ENCODE measurements at regions not wholly inside any gene's neighbourhood (a gene's known extent, or its start where the extent isn't known, plus 50 kb on each side); places are given as distances from the start of the nearest gene placed in this dataset.

DNA sequence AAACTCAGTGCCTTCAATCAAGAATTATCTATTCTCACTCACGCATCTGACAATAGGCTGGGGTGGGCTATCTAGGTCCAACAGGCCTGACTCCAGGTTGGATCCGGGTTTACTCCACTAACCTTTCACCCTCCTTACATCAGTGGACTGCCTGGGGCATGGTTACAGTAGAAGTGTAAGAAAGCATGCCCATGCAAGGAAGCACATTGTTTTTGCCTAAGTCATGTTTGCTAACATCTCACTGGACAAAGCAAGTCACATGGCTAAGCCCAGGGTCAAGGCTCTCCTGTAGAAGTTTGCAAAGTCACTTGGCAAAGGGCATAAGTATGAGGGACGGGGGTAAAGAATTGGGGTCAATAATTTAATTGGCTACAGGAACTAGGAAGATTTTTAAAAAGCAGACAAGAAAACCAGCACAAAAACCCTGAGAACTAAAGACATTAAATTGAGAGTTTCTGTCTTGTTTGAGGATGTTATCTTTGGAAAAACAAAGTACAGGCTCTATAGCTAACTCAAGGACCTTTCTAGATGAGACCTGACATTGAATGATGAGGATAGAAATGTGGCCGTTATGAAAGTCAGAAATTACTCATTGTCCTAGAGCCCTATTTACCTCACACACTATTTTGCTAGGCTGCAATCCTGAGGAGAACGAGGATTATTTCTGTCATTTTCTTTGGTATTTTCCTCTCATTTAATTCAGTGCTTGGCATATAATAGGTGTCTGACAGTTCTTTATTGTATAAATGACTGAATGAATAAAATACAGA lies 214.2 kb downstream of the IL20RB start:
- TF ChIP-seq CTCF (IDR thresholded peaks at IDR 0.05) = no peak
- TF ChIP-seq, protein P1, sequence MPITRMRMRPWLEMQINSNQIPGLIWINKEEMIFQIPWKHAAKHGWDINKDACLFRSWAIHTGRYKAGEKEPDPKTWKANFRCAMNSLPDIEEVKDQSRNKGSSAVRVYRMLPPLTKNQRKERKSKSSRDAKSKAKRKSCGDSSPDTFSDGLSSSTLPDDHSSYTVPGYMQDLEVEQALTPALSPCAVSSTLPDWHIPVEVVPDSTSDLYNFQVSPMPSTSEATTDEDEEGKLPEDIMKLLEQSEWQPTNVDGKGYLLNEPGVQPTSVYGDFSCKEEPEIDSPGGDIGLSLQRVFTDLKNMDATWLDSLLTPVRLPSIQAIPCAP (CRISPR knock-in tag; IDR thresholded peaks at IDR 0.05) = no peak
- TF ChIP-seq, protein P2, sequence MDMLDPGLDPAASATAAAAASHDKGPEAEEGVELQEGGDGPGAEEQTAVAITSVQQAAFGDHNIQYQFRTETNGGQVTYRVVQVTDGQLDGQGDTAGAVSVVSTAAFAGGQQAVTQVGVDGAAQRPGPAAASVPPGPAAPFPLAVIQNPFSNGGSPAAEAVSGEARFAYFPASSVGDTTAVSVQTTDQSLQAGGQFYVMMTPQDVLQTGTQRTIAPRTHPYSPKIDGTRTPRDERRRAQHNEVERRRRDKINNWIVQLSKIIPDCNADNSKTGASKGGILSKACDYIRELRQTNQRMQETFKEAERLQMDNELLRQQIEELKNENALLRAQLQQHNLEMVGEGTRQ (CRISPR knock-in tag; IDR thresholded peaks at IDR 0.05) = peak; percentile 50; the same call in 1 of the 2 replicates
- TF ChIP-seq ESRRA (CRISPR knock-in tag; IDR thresholded peaks at IDR 0.05; ENCODE audit: borderline replicate concordance) = no peak
- TF ChIP-seq ZNF263 (CRISPR knock-in tag; IDR thresholded peaks at IDR 0.05; ENCODE audit: low read depth) = no peak
- no peak for TF ChIP-seq CBFB (CRISPR knock-in tag; IDR thresholded peaks at IDR 0.05; ENCODE audit: low read depth)
- no peak for TF ChIP-seq CREB1 (CRISPR knock-in tag; IDR thresholded peaks at IDR 0.05)
- TF ChIP-seq GRHL2 (CRISPR knock-in tag; IDR thresholded peaks at IDR 0.05; ENCODE audit: insufficient replicate concordance, severe bottlenecking) = no peak
- no peak for TF ChIP-seq ZNF416 (CRISPR knock-in tag; IDR thresholded peaks at IDR 0.05)
- no peak for TF ChIP-seq NFYB (CRISPR knock-in tag; conservative IDR thresholded peaks at IDR 0.05; ENCODE audit: low read depth)
- no peak for TF ChIP-seq ZNF121 (CRISPR knock-in tag; IDR thresholded peaks at IDR 0.05)
- no peak for TF ChIP-seq ZNF219 (CRISPR knock-in tag; IDR thresholded peaks at IDR 0.05; ENCODE audit: borderline replicate concordance)

Measured in WTC11 (cell line).